PC-3 (cell line): ENCODE measurements at regions not wholly inside any gene's neighbourhood (a gene's known extent, or its start where the extent isn't known, plus 50 kb on each side); places are given as distances from the start of the nearest gene placed in this dataset.

ENCODE experiments used
- CTCF ChIP-seq: fragments of 300-600 bp; sonication (generic); conservative IDR thresholded peaks from 2 replicates; pipeline ENCODE4 v1.5.1; 2017; ENCODE audit warnings: antibody characterized with exemption, low read depth, mild to moderate bottlenecking, low read length
- EZH2phosphoT487 ChIP-seq: fragments of 300-600 bp; sonication (generic); IDR thresholded peaks from 2 replicates; pipeline ENCODE4 v1.6.1; 2018; ENCODE audit warnings: mild to moderate bottlenecking, antibody characterized with exemption, low read length, borderline replicate concordance

GRCh38 chr4:156168288-156168687, 214.6 kb upstream of the CTSO start:
- TF ChIP-seq CTCF (no peak), EZH2phosphoT487 (no peak)
